Fibroblast of villous mesenchyme (primary cell): ENCODE measurements at regions not wholly inside any gene's neighbourhood (a gene's known extent, or its start where the extent isn't known, plus 50 kb on each side); places are given as distances from the start of the nearest gene placed in this dataset.
"Not testable (repeated sequence)": the region's sequence is repeated elsewhere in the genome, so short reads cannot be mapped to it uniquely, and the experiment has no call there.

Experiments used
- DNase-seq: peaks from one replicate; pipeline ENCODE4 v3.0.0-alpha.2; 2010; ENCODE audit warnings: low read depth
- H3K4me3 ChIP-seq: 2 replicates; pipeline ENCODE4 v1.5.1; 2011; ENCODE audit warnings: low read depth, mild to moderate bottlenecking, low read length
- CTCF ChIP-seq: IDR thresholded peaks from 2 replicates; pipeline ENCODE4 v1.5.1; 2012; ENCODE audit warnings: low read depth, mild to moderate bottlenecking, low read length; ENCODE audit not compliant: insufficient read depth

- TF ChIP-seq CTCF, result peak; percentile 27
- peak; percentile 15 for DNase-seq
- H3K4me3 ChIP-seq, result not testable (repeated sequence)
Observed at GRCh38 chr1:206384029-206384807, 86.1 kb upstream of the IKBKE start.

DNA sequence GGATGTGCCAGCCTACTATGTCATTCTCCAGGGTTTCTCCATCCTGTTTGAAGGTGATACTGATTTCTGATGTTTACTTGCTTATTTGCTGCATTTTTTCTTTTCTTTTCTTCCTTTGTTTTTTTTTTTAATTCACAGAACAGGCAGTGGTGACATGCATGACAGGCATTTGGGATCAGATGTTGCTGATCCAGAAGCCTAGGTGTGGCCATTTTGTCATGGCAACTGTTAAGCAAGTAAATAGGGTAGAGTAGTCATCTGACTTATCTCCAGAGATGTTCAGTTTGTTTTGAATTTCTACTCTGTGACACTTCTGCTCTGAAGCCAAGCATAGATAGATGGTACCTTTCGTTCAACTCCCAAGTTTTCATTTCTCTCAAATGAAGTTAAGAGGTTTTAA is 85.4 kb upstream of the IKBKE start:
- not testable (repeated sequence) for DNase-seq

GRCh38 chr1:206387631-206388030 is 82.6 kb upstream of the IKBKE start:
- not testable (repeated sequence) for DNase-seq, H3K4me3 ChIP-seq

More for the DNA sequence above, 85.4 kb upstream of the IKBKE start:
- not testable (repeated sequence) for H3K4me3 ChIP-seq

GRCh38 chr1:206391903-206392302 is 78.4 kb upstream of the IKBKE start:
- not testable (repeated sequence) for DNase-seq, H3K4me3 ChIP-seq

DNA sequence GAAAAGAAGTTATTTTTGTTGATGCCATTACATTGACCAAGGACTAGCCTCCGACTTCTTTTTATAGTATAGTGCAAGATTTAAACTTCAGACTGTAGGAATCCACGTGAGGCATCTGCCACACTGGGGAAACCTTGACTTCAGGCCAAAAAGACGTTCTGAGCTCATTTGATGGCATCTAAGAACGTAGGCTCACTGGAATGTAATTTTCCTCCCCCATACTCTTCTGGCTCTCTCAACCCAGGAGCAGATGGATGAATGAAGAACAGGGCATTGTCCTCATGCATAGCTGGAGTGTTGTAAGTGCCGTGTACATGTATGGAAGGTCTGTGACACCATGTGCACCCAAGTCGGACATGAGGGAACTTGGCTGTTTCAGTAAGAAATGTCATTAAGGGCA is 72.8 kb upstream of the IKBKE start:
- H3K4me3 ChIP-seq, DNase-seq: not testable (repeated sequence)

DNA sequence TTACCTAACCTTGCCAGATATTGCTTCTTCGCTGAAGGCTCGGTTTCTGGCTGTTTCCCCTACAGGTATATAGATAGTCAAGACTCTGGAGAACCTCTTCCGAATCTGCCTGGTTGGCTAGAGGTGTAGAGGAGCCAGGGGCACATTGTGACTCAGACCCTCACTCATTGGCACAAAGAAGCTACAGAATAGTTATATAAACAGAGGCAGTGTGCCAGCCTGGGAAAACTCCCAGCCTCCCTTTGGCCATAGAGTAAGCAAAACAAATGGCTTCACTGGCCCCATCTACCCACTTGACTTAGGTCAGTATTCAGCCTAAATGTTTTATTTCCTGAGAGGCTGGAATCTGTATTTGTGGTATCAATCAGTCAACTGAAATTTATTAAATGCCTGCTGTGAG is 72.0 kb upstream of the IKBKE start:
- DNase-seq, H3K4me3 ChIP-seq: not testable (repeated sequence)

DNA sequence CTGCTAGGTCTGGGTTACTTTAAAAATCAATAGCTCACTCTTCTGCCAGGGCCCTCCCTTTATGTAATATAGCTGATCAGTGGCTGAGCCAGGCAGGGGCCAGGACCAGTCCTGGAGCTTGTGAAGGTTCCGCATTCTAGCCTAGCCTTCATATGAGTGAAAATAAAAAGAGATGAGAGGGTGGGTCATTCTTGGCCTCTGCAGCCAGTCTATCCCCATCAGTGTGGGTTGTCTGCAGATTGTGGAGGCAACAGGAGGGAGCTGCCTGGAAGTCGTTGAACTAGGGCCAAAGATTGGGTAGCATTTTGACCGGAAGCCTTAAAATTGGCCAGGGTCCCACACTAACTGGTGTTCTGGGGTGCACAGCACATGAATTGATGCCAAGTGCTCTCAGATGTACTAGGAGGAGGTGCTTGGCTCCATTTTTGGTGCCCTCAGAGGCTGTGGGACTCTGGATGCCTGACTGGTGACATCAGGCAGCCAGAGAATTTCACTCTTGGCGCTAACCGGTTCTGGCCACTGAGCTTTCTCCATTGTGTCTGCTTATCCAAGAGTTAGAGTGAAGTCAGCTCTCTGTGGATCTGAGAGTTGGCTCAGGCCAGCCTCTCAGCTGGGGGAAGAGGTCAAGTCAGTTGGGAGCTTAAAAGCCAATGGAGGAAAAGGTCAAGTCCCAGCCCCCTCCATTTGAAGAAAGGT is 66.5 kb upstream of the IKBKE start:
- DNase-seq, H3K4me3 ChIP-seq: not testable (repeated sequence)

- not testable (repeated sequence) for DNase-seq, H3K4me3 ChIP-seq
Observed at GRCh38 chr1:206404309-206405027, 65.8 kb upstream of the IKBKE start.

- not testable (repeated sequence) for H3K4me3 ChIP-seq, DNase-seq
Observed at GRCh38 chr1:206405282-206405681, 65.0 kb upstream of the IKBKE start.

DNA sequence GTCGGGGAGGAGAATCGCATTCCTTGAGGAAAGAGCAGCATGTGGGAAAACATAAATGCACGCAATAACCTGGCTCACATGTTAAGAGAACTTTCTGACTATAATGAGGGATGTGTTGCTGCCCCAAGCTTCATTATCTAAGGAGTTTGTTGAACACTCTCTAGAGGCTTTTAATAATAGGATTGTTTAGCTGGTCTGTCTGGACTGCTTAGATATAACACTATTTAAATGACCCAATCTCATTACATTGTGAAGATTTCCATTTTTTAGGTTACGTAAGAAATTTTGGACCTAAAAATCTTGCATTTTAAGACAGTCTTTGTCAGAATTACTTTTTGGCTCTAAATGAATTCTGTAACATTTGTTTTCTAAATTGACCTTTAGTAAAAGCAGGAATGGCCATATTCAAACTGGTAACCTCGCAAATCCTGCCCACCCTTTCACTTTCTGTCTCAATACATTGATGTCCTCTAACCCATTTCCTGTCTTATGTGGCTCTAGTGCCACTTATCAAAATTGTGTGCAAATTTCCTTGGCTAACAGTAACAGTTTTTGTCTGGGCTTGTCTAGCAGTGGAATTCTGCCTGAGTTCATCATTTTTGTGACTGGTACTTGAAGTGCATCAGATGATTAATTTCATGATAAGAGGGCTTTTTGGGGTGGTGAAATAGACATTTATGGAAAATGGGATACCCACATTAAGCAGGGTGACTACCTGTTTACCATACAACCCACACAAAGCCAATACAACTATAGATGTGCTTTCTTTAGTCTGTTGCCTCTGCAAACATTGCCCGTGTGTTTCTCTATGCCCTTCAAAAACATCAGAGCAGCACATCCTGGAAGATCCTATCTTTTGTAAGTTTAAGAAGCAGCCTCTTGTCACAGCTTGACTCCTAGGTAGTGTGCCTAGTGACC is 61.6 kb upstream of the IKBKE start:
- not testable (repeated sequence) for H3K4me3 ChIP-seq, DNase-seq

DNA sequence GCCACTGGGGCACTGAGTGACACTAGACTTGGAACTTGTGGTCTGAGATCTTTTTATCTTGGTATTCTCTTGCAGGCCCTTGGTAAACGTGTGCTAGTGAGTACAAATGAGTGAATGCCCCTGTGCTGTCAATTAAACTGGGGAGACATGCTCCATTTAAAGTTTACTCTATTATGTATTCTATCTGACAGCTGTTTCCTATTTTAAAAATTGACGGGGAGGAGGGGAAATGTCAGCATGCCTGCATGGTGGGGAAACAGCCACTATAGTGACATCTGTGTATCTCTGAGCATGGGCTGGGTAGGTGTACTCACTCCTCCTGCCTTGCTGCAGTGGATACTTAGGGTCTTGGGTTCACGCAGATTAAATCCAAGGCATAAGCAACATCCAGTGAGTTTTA is 59.0 kb upstream of the IKBKE start:
- H3K4me3 ChIP-seq, result no peak overlapping the region
- no peak for TF ChIP-seq CTCF
- DNase-seq, result no peak
